OCI-LY7 (cell line): ENCODE measurements at regions not wholly inside any gene's neighbourhood (a gene's known extent, or its start where the extent isn't known, plus 50 kb on each side); places are given as distances from the start of the nearest gene placed in this dataset.

Source experiments
- BruUV-seq: library from RNA; stranded (reverse); fragments of 400-500 nt; replicated peaks from 2 replicates; lab custom pipeline; 2021; lab: Mats Ljungman, UMichigan
- CTCF ChIA-PET: fragments of 300-600 bp; sonication (Branson Sonifier 250); formaldehyde crosslinking; loops from one replicate; lab custom pipeline; 2022; ENCODE audit warnings: antibody characterized with exemption; ENCODE audit not compliant: unreplicated experiment; lab: Charles Lee
- POLR2A ChIA-PET: fragments of 300-600 bp; sonication (Branson Sonifier 250); formaldehyde crosslinking; loops from one replicate; lab custom pipeline; 2022; ENCODE audit warnings: antibody characterized with exemption; lab: Charles Lee
- DNase-seq: peaks from one replicate; pipeline ENCODE4 v3.0.0-alpha.2; 2015; ENCODE audit warnings: low spot score
- H2AFZ ChIP-seq: fragments of 200-600 bp; sonication (generic), shearing (Covaris generic); 2 replicates; pipeline ENCODE4 v1.6.1; 2014; ENCODE audit warnings: mild to moderate bottlenecking, antibody characterized with exemption, low read length, moderate library complexity
- H3K27ac ChIP-seq: fragments of 200-600 bp; sonication (generic); 2 replicates; pipeline ENCODE4 v1.5.1; 2014; ENCODE audit warnings: mixed run types, low read depth, mild to moderate bottlenecking, moderate library complexity, low read length, inconsistent platforms; ENCODE audit not compliant: poor library complexity, severe bottlenecking
- H3K36me3 ChIP-seq: fragments of 200-600 bp; sonication (generic); 2 replicates; pipeline ENCODE4 v1.6.1; 2014; ENCODE audit warnings: mild to moderate bottlenecking, antibody characterized with exemption, low read length, moderate library complexity, mixed read lengths; ENCODE audit not compliant: insufficient read depth
- H3K4me1 ChIP-seq: fragments of 200-600 bp; sonication (generic); 2 replicates; pipeline ENCODE4 v1.5.1; 2014; ENCODE audit warnings: mild to moderate bottlenecking, low read length; ENCODE audit not compliant: insufficient read depth, poor library complexity, severe bottlenecking
- H3K4me2 ChIP-seq: fragments of 200-600 bp; sonication (generic); 2 replicates; pipeline ENCODE4 v1.6.1; 2014; ENCODE audit warnings: mild to moderate bottlenecking, low read length
- H3K4me3 ChIP-seq: fragments of 200-600 bp; sonication (generic); 2 replicates; pipeline ENCODE4 v1.5.1; 2014; ENCODE audit warnings: mild to moderate bottlenecking, low read depth, low read length; ENCODE audit not compliant: poor library complexity, severe bottlenecking
- H3K79me2 ChIP-seq: fragments of 200-600 bp; sonication (generic); 2 replicates; pipeline ENCODE4 v1.6.1; 2016; ENCODE audit warnings: low read depth, mild to moderate bottlenecking, low read length, moderate library complexity, mixed read lengths; ENCODE audit not compliant: insufficient read depth
- H3K9me2 ChIP-seq: fragments of 200-600 bp; sonication (generic); 2 replicates; pipeline ENCODE4 v1.6.1; 2016; ENCODE audit warnings: mild to moderate bottlenecking, low read length, mixed read lengths; ENCODE audit not compliant: insufficient read depth
- H3K9me3 ChIP-seq: fragments of 200-600 bp; sonication (generic); 2 replicates; pipeline ENCODE4 v1.6.1; 2014; ENCODE audit warnings: mild to moderate bottlenecking, mixed run types, low read length, mixed read lengths
- H4K20me1 ChIP-seq: fragments of 200-600 bp; sonication (generic); 2 replicates; pipeline ENCODE4 v1.6.1; 2014; ENCODE audit warnings: mild to moderate bottlenecking, antibody characterized with exemption, low read length, moderate library complexity, mixed read lengths; ENCODE audit not compliant: insufficient read depth
- EZH2phosphoT487 ChIP-seq: fragments of 200-600 bp; sonication (generic); IDR thresholded peaks from 2 replicates; pipeline ENCODE4 v1.6.1; 2018; ENCODE audit warnings: low read depth, borderline replicate concordance, mild to moderate bottlenecking, mixed run types, antibody characterized with exemption, low read length, moderate library complexity, mixed read lengths
- intact Hi-C: fragments of 100-400 bp; cut with micrococcal nuclease; formaldehyde crosslinking; loops from one replicate; pipeline ENCODE4 v1.10.0; 2022; ENCODE audit not compliant: unreplicated experiment
- TF ChIP-seq, protein P1 (sequence below): fragments of 200-600 bp; sonication (generic); conservative IDR thresholded peaks from 2 replicates; pipeline ENCODE4 v1.5.1; 2014; ENCODE audit warnings: mild to moderate bottlenecking, antibody characterized with exemption, low read length, moderate library complexity, mixed read lengths

DNA sequence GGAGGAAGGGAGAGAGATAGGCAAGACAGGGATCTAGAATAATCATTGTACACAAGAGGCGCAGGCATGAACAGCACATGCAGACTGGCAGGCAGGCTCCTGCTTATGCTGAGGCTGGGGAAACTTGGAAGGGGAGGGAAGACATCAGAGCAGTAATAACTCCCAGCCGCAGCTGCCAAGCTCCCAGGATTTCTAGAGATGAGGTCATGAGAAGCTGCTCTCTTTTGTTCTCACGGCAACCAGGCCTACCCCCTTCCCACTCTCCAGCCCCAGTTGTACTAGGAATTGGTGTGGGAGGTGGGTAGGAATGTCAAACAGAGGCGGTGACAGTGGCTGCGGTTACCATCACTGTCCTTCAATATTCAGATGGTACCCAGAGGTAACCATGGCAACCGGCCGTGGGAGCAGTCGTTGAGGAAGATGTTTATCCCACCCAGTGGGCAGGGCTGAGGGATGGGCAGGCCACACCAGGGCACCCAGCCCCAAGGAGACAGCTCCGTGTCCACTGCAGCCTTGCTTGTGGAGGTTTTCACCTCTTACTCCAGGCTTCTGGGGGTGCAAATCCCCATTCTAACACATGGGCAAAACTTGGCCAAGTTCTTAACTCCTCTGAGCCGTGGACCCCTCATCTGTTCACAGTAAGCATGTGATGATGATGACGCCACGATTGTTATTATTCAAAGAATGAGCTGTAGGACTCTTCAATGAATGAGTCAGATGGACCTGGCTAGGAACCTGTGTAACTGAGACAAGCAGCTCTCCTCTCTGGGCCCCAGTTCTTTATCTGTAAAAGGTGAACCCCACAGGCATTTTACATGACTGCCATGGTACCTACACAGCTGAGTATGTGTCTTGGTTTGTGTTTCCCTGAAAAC, 360.8 kb upstream of the PROK2 start:
- ChIA-PET POLR2A (no interaction called here), CTCF (no interaction called here)
- H3K9me2 ChIP-seq: no peaks in the 10 kb centered on the region
- no peaks in the 10 kb centered on the region for H3K9me3 ChIP-seq
- intact Hi-C loops: no loop called here
- no peaks in the 10 kb centered on the region for H3K36me3 ChIP-seq
- no peak overlapping the region for H3K4me2 ChIP-seq
- H3K27ac ChIP-seq: no peak overlapping the region
- H3K4me3 ChIP-seq: no peak overlapping the region
- no peaks in the 10 kb centered on the region for H3K79me2 ChIP-seq
- H2AFZ ChIP-seq: no peak overlapping the region
- no peaks in the 10 kb centered on the region for H4K20me1 ChIP-seq
- DNase-seq: no peak
- H3K4me1 ChIP-seq: peaks cover 16% of the 10 kb centered on the region
- BruUV-seq: no TSS peak
- TF ChIP-seq, protein P1, sequence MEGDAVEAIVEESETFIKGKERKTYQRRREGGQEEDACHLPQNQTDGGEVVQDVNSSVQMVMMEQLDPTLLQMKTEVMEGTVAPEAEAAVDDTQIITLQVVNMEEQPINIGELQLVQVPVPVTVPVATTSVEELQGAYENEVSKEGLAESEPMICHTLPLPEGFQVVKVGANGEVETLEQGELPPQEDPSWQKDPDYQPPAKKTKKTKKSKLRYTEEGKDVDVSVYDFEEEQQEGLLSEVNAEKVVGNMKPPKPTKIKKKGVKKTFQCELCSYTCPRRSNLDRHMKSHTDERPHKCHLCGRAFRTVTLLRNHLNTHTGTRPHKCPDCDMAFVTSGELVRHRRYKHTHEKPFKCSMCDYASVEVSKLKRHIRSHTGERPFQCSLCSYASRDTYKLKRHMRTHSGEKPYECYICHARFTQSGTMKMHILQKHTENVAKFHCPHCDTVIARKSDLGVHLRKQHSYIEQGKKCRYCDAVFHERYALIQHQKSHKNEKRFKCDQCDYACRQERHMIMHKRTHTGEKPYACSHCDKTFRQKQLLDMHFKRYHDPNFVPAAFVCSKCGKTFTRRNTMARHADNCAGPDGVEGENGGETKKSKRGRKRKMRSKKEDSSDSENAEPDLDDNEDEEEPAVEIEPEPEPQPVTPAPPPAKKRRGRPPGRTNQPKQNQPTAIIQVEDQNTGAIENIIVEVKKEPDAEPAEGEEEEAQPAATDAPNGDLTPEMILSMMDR: no peak
- no peak for TF ChIP-seq EZH2phosphoT487

DNA sequence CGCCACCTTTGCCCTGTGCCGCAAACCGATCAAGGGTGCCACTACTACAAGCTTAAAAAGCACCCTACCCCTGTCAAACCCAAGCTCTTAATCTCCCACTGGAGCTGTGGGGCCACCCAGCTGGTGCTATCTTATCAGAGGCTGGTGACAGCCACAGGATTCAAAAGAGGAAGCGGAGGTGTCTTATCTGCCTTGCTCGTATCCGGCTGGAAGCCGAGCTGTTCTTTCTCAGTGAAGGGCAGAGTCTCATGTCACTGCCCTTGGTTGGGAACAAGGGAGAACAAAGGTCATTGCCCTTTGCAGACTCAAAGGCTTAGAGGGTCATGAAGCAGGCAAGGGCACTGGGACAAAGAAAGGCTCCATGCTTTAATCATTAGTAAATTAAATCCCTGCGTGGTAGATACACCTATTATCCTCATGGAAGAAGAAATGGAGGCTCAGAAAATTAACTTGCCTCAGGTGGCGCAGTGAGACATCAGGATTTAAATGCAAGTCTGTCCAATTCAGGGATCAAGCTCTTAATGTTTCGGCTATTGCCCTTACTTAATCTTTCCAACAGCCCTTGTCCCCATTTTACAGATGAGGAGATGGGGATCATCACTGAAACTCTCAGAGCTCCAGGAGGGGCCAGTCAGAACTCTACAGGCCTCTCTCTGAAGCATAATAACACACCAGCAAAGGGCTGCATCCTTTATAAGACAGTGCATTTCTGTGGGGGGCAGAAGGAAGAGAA, 360.0 kb upstream of the PROK2 start:
- Histone ChIP-seq H3K79me2 (no peaks in the 10 kb centered on the region), H3K9me2 (no peaks in the 10 kb centered on the region), H4K20me1 (no peaks in the 10 kb centered on the region), H3K4me2 (no peak overlapping the region), H3K27ac (no peak overlapping the region), H3K4me1 (peaks cover 16% of the 10 kb centered on the region), H3K4me3 (no peak overlapping the region), H3K9me3 (no peaks in the 10 kb centered on the region), H2AFZ (no peak overlapping the region), H3K36me3 (no peaks in the 10 kb centered on the region)
- POLR2A ChIA-PET: interaction anchor here (0.6 kb wide), 1 partner anchor 214 kb away, joined by 3 read pairs; no protein-coding TSS in a partner anchor
- no peak for TF ChIP-seq EZH2phosphoT487
- TF ChIP-seq, protein P1: no peak
- intact Hi-C loops: no loop called here
- peak; percentile 49 for DNase-seq
- BruUV-seq: no TSS peak
- CTCF ChIA-PET: no interaction called here
